Liver (tissue), 8 donors: ENCODE measurements at regions not wholly inside any gene's neighbourhood (a gene's known extent, or its start where the extent isn't known, plus 50 kb on each side); places are given as distances from the start of the nearest gene placed in this dataset.

Source experiments
- DNase-seq: peaks from one replicate; pipeline ENCODE4 v3.0.0-alpha.2; 2017; ENCODE audit warnings: low spot score
- H3K27ac ChIP-seq, 2 donors: one replicate each; pipeline ENCODE4 v1.7.0; 2013; ENCODE audit warnings: inconsistent platforms in 2 of 2, low read length in 2 of 2, control low read depth in 1 of 2, low read depth in 1 of 2, mild to moderate bottlenecking in 1 of 2
- H3K27me3 ChIP-seq, 4 donors: one replicate each; pipeline versions ENCODE4 v1.6.1 to v1.7.0; 2013; ENCODE audit warnings: low read length in 3 of 4, inconsistent platforms in 1 of 4, mild to moderate bottlenecking in 1 of 4, moderate library complexity in 1 of 4; ENCODE audit not compliant: control insufficient read depth in 4 of 4, insufficient read depth in 4 of 4
- H3K36me3 ChIP-seq, 4 donors: one replicate each; pipeline versions ENCODE4 v1.6.1 to v1.7.0; 2013; ENCODE audit warnings: low read length in 3 of 4, mild to moderate bottlenecking in 3 of 4, low read depth in 1 of 4, moderate library complexity in 1 of 4; ENCODE audit not compliant: control insufficient read depth in 4 of 4, insufficient read depth in 3 of 4
- H3K4me1 ChIP-seq, 4 donors: one replicate each; pipeline versions ENCODE4 v1.6.1 to v1.7.0; 2013; ENCODE audit warnings: low read length in 3 of 4, mild to moderate bottlenecking in 3 of 4, moderate library complexity in 1 of 4; ENCODE audit not compliant: control insufficient read depth in 4 of 4, insufficient read depth in 4 of 4
- H3K4me3 ChIP-seq, 3 donors: one replicate each; pipeline versions ENCODE4 v1.6.1 to v1.7.0; 2013; ENCODE audit warnings: low read length in 3 of 3, control low read depth in 1 of 3, low read depth in 1 of 3, mild to moderate bottlenecking in 1 of 3
- H3K9ac ChIP-seq, 2 donors: one replicate each; pipeline ENCODE4 v1.7.0; 2013; ENCODE audit warnings: low read length in 2 of 2, mild to moderate bottlenecking in 2 of 2, moderate library complexity in 2 of 2, control low read depth in 1 of 2, low read depth in 1 of 2
- H3K9me3 ChIP-seq, 4 donors: one replicate each; pipeline versions ENCODE4 v1.6.1 to v1.7.0; 2013; ENCODE audit warnings: low read length in 3 of 4; ENCODE audit not compliant: control insufficient read depth in 4 of 4
- EGR1 ChIP-seq, 2 donors: IDR thresholded peaks; 2 replicates each; pipeline ENCODE4 v1.6.1; 2016 to 2018; ENCODE audit warnings: antibody characterized with exemption in 2 of 2, low read depth in 2 of 2
- FOXA1 ChIP-seq: IDR thresholded peaks from 2 replicates; pipeline ENCODE4 v1.6.1; 2016; ENCODE audit warnings: antibody characterized with exemption
- FOXA2 ChIP-seq: IDR thresholded peaks from 2 replicates; pipeline ENCODE4 v1.6.1; 2016; ENCODE audit warnings: antibody characterized with exemption
- GABPA ChIP-seq, 2 donors: IDR thresholded peaks in 1 of 2; conservative IDR thresholded peaks in 1 of 2; 2 replicates each; pipeline ENCODE4 v1.6.1; 2016; ENCODE audit warnings: antibody characterized with exemption in 2 of 2, mild to moderate bottlenecking in 1 of 2, moderate library complexity in 1 of 2
- HNF4A ChIP-seq, 2 donors: conservative IDR thresholded peaks; 2 replicates each; pipeline ENCODE4 v1.6.1; 2016; ENCODE audit warnings: antibody characterized with exemption in 2 of 2, mild to moderate bottlenecking in 2 of 2
- HNF4G ChIP-seq: IDR thresholded peaks from 2 replicates; pipeline ENCODE4 v1.6.1; 2016; ENCODE audit warnings: antibody characterized with exemption
- JUND ChIP-seq, 2 donors: IDR thresholded peaks; 2 replicates each; pipeline ENCODE4 v1.6.1; 2016; ENCODE audit warnings: antibody characterized with exemption in 2 of 2
- NR2F2 ChIP-seq: IDR thresholded peaks from 2 replicates; pipeline ENCODE4 v1.6.1; 2016; ENCODE audit warnings: antibody characterized with exemption
- RAD21 ChIP-seq, 2 donors: IDR thresholded peaks; 2 replicates each; pipeline ENCODE4 v1.6.1; 2016; ENCODE audit warnings: antibody characterized with exemption in 2 of 2, mild to moderate bottlenecking in 2 of 2
- RXRA ChIP-seq, 2 donors: IDR thresholded peaks; 2 replicates each; pipeline ENCODE4 v1.6.1; 2017 to 2018; ENCODE audit warnings: antibody characterized with exemption in 2 of 2, mild to moderate bottlenecking in 1 of 2
- SP1 ChIP-seq: IDR thresholded peaks from 2 replicates; pipeline ENCODE4 v1.6.1; 2018; ENCODE audit warnings: antibody characterized with exemption, mild to moderate bottlenecking
- TAF1 ChIP-seq: conservative IDR thresholded peaks from 2 replicates; pipeline ENCODE4 v1.6.1; 2016; ENCODE audit warnings: antibody characterized with exemption, mild to moderate bottlenecking
- YY1 ChIP-seq: IDR thresholded peaks from 2 replicates; pipeline ENCODE4 v1.6.1; 2016; ENCODE audit warnings: antibody characterized with exemption, mild to moderate bottlenecking
- WGBS: extraction: QIAGEN DNeasy Blood & Tissue Kit; methylation state at CpG from one replicate; pipeline ENCODE4 v1.1.7; 2013; 5-methylcytosine and 5-hydroxymethylcytosine counted together
- TF ChIP-seq, protein P1 (sequence below): fragments of 150-350 bp; IDR thresholded peaks from 2 replicates; pipeline ENCODE4 v1.5.1; 2017; ENCODE audit warnings: improper control_type of control experiment, low read depth, low read length; ENCODE audit not compliant: missing input control
- TF ChIP-seq, protein P2 (sequence below): IDR thresholded peaks from 2 replicates; pipeline ENCODE4 v1.6.1; 2016; ENCODE audit warnings: antibody characterized with exemption
- TF ChIP-seq, protein P3 (sequence below): IDR thresholded peaks from 2 replicates; pipeline ENCODE4 v1.6.1; 2016; ENCODE audit warnings: antibody characterized with exemption
- TF ChIP-seq, protein P4 (sequence below): IDR thresholded peaks from 2 replicates; pipeline ENCODE4 v1.6.1; 2016; ENCODE audit warnings: antibody characterized with exemption
- TF ChIP-seq, protein P5 (sequence below): IDR thresholded peaks from 2 replicates; pipeline ENCODE4 v1.6.1; 2016; ENCODE audit warnings: antibody characterized with exemption, mild to moderate bottlenecking
- donor health status: healthy.
- donor health status: healthy.
- donor health status: healthy.
- donor health status: healthy.
- donor health status: healthy.

DNA sequence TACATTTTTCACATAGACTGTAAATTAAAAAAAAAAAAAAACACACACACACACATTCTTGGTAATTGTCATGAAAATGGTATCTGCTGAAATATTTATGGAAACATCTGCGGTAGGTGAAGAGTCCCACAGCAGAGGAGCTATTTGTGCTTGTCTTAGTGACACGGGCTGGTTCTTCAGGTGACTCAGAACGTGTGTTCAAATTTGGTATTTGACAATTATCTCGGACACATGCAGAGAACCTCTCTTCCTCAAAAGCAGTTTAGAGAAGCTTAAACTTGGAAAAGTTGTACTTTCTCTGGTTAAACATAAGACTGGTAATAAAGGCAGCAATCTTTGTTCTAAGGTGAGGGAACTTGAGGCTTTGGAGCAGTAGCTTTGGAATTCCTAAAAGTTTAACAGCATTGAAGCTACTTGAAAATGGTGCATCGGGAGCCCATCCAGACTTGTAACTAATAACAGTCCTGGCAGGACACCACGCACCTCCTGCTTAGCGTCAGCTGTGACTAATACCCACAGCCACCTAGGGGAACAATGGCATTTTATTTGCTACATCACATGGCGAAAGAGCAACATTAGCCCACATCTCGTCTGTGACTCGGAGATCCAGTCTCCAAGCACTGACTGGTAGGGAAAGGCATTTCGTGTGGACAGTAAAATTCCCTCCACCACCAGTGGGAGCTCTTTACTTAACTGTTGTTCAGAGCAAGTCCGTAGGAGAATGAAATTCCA lies 1505.1 kb upstream of the SLC10A2 start:
- peaks cover 0 to 6% (median 0%) of the 10 kb centered on the region in 4 donors for H3K27me3 ChIP-seq
- H3K9ac ChIP-seq, result no peak overlapping the region
- H3K9me3 ChIP-seq, result no peaks in the 10 kb centered on the region
- no peaks in the 10 kb centered on the region for H3K4me1 ChIP-seq
- no peaks in the 10 kb centered on the region for H3K36me3 ChIP-seq
- 36% methylated on average over 12 of the region's 12 CpGs for WGBS
- H3K4me3 ChIP-seq, result no peak overlapping the region
- DNase-seq, result peak; percentile 38
- H3K27ac ChIP-seq, result no peak overlapping the region
- TF ChIP-seq, protein P1, sequence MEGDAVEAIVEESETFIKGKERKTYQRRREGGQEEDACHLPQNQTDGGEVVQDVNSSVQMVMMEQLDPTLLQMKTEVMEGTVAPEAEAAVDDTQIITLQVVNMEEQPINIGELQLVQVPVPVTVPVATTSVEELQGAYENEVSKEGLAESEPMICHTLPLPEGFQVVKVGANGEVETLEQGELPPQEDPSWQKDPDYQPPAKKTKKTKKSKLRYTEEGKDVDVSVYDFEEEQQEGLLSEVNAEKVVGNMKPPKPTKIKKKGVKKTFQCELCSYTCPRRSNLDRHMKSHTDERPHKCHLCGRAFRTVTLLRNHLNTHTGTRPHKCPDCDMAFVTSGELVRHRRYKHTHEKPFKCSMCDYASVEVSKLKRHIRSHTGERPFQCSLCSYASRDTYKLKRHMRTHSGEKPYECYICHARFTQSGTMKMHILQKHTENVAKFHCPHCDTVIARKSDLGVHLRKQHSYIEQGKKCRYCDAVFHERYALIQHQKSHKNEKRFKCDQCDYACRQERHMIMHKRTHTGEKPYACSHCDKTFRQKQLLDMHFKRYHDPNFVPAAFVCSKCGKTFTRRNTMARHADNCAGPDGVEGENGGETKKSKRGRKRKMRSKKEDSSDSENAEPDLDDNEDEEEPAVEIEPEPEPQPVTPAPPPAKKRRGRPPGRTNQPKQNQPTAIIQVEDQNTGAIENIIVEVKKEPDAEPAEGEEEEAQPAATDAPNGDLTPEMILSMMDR, result peak; percentile 37
- TF ChIP-seq RAD21 (IDR thresholded peaks at IDR 0.05), result peak; percentile 64 to 76
- TF ChIP-seq RXRA (IDR thresholded peaks at IDR 0.05), result no peak

DNA sequence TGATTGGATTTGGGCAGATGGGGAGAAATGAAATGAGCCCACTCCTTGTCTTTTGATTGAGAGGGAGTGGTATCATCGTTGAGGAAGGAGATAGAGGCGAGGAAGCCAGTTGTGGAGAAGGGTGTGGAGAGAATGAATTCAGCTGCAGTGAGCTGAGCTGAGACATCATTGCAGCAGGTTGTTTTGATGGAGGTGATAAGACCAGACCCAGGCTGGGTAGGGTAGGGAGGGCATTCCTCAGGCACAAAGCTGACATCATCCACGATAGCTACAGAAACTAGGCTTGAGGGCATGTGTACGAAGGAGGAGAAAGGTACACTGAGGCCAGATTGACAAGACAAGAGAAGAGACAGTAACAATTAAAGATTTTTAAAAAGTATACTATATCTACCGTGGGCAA lies 1500.9 kb upstream of the SLC10A2 start:
- Histone ChIP-seq H3K4me1 (no peaks in the 10 kb centered on the region), H3K9me3 (no peaks in the 10 kb centered on the region), H3K4me3 (no peak overlapping the region), H3K36me3 (no peaks in the 10 kb centered on the region), H3K9ac (no peak overlapping the region), H3K27me3 (no peaks in the 10 kb centered on the region), H3K27ac (no peak overlapping the region)
- 72% methylated on average over 5 of the region's 5 CpGs for WGBS
- DNase-seq, result no peak
- no peak for TF ChIP-seq SP1
- TF ChIP-seq RXRA (IDR thresholded peaks at IDR 0.05), result no peak
- TF ChIP-seq, protein P1, result no peak
- TF ChIP-seq, protein P2, sequence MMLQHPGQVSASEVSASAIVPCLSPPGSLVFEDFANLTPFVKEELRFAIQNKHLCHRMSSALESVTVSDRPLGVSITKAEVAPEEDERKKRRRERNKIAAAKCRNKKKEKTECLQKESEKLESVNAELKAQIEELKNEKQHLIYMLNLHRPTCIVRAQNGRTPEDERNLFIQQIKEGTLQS, result no peak
- TF ChIP-seq, protein P3, sequence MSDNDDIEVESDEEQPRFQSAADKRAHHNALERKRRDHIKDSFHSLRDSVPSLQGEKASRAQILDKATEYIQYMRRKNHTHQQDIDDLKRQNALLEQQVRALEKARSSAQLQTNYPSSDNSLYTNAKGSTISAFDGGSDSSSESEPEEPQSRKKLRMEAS, result no peak
- TF ChIP-seq HNF4A (conservative IDR thresholded peaks at IDR 0.05), result no peak
- no peak for TF ChIP-seq FOXA1
- TF ChIP-seq GABPA (IDR thresholded peaks at IDR 0.05 in 1 of 2, conservative IDR thresholded peaks at IDR 0.05 in 1 of 2), result no peak
- no peak for TF ChIP-seq TAF1
- TF ChIP-seq YY1, result no peak
- TF ChIP-seq, protein P4, sequence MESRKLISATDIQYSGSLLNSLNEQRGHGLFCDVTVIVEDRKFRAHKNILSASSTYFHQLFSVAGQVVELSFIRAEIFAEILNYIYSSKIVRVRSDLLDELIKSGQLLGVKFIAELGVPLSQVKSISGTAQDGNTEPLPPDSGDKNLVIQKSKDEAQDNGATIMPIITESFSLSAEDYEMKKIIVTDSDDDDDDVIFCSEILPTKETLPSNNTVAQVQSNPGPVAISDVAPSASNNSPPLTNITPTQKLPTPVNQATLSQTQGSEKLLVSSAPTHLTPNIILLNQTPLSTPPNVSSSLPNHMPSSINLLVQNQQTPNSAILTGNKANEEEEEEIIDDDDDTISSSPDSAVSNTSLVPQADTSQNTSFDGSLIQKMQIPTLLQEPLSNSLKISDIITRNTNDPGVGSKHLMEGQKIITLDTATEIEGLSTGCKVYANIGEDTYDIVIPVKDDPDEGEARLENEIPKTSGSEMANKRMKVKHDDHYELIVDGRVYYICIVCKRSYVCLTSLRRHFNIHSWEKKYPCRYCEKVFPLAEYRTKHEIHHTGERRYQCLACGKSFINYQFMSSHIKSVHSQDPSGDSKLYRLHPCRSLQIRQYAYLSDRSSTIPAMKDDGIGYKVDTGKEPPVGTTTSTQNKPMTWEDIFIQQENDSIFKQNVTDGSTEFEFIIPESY, result no peak
- no peak for TF ChIP-seq FOXA2
- TF ChIP-seq, protein P5, sequence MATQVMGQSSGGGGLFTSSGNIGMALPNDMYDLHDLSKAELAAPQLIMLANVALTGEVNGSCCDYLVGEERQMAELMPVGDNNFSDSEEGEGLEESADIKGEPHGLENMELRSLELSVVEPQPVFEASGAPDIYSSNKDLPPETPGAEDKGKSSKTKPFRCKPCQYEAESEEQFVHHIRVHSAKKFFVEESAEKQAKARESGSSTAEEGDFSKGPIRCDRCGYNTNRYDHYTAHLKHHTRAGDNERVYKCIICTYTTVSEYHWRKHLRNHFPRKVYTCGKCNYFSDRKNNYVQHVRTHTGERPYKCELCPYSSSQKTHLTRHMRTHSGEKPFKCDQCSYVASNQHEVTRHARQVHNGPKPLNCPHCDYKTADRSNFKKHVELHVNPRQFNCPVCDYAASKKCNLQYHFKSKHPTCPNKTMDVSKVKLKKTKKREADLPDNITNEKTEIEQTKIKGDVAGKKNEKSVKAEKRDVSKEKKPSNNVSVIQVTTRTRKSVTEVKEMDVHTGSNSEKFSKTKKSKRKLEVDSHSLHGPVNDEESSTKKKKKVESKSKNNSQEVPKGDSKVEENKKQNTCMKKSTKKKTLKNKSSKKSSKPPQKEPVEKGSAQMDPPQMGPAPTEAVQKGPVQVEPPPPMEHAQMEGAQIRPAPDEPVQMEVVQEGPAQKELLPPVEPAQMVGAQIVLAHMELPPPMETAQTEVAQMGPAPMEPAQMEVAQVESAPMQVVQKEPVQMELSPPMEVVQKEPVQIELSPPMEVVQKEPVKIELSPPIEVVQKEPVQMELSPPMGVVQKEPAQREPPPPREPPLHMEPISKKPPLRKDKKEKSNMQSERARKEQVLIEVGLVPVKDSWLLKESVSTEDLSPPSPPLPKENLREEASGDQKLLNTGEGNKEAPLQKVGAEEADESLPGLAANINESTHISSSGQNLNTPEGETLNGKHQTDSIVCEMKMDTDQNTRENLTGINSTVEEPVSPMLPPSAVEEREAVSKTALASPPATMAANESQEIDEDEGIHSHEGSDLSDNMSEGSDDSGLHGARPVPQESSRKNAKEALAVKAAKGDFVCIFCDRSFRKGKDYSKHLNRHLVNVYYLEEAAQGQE, result no peak
- TF ChIP-seq JUND (IDR thresholded peaks at IDR 0.05), result no peak
- no peak for TF ChIP-seq NR2F2
- no peak for TF ChIP-seq HNF4G
- no peak for TF ChIP-seq EGR1 (IDR thresholded peaks at IDR 0.05; ENCODE audit: low read depth in 2 of 2)
- TF ChIP-seq RAD21 (IDR thresholded peaks at IDR 0.05), result no peak
